ENCODE measurements at regions not wholly inside any gene's neighbourhood (a gene's known extent, or its start where the extent isn't known, plus 50 kb on each side); places are given as distances from the start of the nearest gene placed in this dataset.

DNA sequence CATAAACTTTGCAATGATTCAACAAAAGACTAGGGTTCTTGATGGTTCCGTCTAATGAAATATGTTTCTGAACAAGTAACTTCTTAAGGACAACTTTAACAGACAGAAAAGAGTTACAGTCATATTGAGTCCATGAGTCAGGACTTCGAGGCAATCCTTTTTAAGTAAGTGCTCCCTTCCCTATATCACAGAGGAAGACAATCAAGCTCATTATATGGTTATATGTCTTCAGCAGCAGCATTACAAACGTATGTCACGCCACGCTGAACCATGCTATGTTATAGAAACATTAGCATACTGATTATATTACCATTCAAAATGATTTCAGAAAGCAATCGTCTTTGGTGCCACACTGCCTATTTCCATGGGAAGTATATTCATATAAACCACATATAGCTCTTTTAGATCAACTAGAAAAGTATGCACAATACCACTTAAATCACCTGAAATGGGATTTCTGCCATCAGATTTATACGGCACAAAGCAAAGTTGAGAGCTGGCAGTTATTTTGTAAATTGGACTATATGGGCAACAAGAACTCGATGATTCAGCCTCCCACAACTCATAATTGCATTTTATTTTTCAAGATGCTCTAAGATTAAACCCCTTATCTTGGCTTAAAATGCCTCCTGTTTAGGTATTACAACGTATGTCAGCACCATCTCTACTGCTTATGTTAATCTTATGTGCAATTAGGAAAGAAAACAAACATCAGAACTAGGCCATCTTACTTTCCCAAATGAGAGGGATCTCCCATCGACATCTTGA lies 111.3 kb upstream of the SAMSN1 start:
- TF ChIP-seq ZNF274 (IDR thresholded peaks at IDR 0.05; ENCODE audit: low read depth, low read length) (no peak), SUZ12 (IDR thresholded peaks at IDR 0.05; ENCODE audit: extremely low read depth, insufficient read depth, insufficient read length) (no peak), YY1 (IDR thresholded peaks at IDR 0.05; ENCODE audit: insufficient read depth, insufficient read length) (no peak)
